Trophoblast cell (in vitro differentiated cells and primary cell): ENCODE measurements at regions not wholly inside any gene's neighbourhood (a gene's known extent, or its start where the extent isn't known, plus 50 kb on each side); places are given as distances from the start of the nearest gene placed in this dataset.

Experiments
- DNase-seq, 2 donors: peaks; one replicate each; pipeline ENCODE4 v3.0.0-alpha.2; 2016
- H2AFZ ChIP-seq: 2 replicates; pipeline ENCODE4 v1.6.1; 2013; ENCODE audit warnings: low read length, moderate library complexity, mild to moderate bottlenecking; ENCODE audit not compliant: insufficient read depth, poor library complexity
- H2AK5ac ChIP-seq: 2 replicates; pipeline ENCODE4 v1.6.1; 2013; ENCODE audit warnings: mild to moderate bottlenecking, low read length
- H2BK120ac ChIP-seq: 2 replicates; pipeline ENCODE4 v1.6.1; 2013; ENCODE audit warnings: low read length, mild to moderate bottlenecking, moderate library complexity; ENCODE audit not compliant: insufficient read depth, poor library complexity
- H2BK12ac ChIP-seq: 2 replicates; pipeline ENCODE4 v1.6.1; 2013; ENCODE audit warnings: mild to moderate bottlenecking, low read length, moderate library complexity
- H2BK5ac ChIP-seq: 2 replicates; pipeline ENCODE4 v1.6.1; 2013; ENCODE audit warnings: low read length, low read depth, moderate library complexity, mild to moderate bottlenecking; ENCODE audit not compliant: poor library complexity
- H3K14ac ChIP-seq: 2 replicates; pipeline ENCODE4 v1.6.1; 2013; ENCODE audit warnings: mild to moderate bottlenecking, low read length
- H3K18ac ChIP-seq: 2 replicates; pipeline ENCODE4 v1.6.1; 2013; ENCODE audit warnings: mild to moderate bottlenecking, low read length
- H3K23ac ChIP-seq: 2 replicates; pipeline ENCODE4 v1.6.1; 2013; ENCODE audit warnings: low read length
- H3K27ac ChIP-seq: 2 replicates; pipeline ENCODE4 v1.5.1; 2013; ENCODE audit warnings: low read depth, mild to moderate bottlenecking, inconsistent platforms, low read length, moderate library complexity
- H3K27me3 ChIP-seq: 2 replicates; pipeline ENCODE4 v1.6.1; 2013; ENCODE audit warnings: inconsistent platforms, mild to moderate bottlenecking, low read length, moderate library complexity; ENCODE audit not compliant: insufficient read depth
- H3K36me3 ChIP-seq, 2 experiments: 1 replicate in 1 of 2; 2 replicates in 1 of 2; pipeline ENCODE4 v1.6.1; 2013; ENCODE audit warnings: low read length in 2 of 2, mild to moderate bottlenecking in 2 of 2, moderate library complexity in 1 of 2; ENCODE audit not compliant: insufficient read depth in 2 of 2, control insufficient read depth in 1 of 2
- H3K4ac ChIP-seq: 2 replicates; pipeline ENCODE4 v1.6.1; 2013; ENCODE audit warnings: low read depth, mild to moderate bottlenecking, low read length, moderate library complexity
- H3K4me1 ChIP-seq, 2 experiments: 1 replicate in 1 of 2; 2 replicates in 1 of 2; pipeline ENCODE4 v1.6.1; 2013; ENCODE audit warnings: low read length in 2 of 2, mild to moderate bottlenecking in 2 of 2, moderate library complexity in 1 of 2; ENCODE audit not compliant: insufficient read depth in 2 of 2, control insufficient read depth in 1 of 2
- H3K4me2 ChIP-seq: 2 replicates; pipeline ENCODE4 v1.6.1; 2013; ENCODE audit warnings: inconsistent platforms, mild to moderate bottlenecking, low read length, moderate library complexity
- H3K4me3 ChIP-seq: 2 replicates; pipeline ENCODE4 v1.5.1; 2013; ENCODE audit warnings: mild to moderate bottlenecking, low read depth, low read length, inconsistent platforms
- H3K79me1 ChIP-seq: one replicate; pipeline ENCODE4 v1.6.1; 2013; ENCODE audit warnings: low read length
- H3K79me2 ChIP-seq: 2 replicates; pipeline ENCODE4 v1.6.1; 2013; ENCODE audit warnings: low read length, mild to moderate bottlenecking; ENCODE audit not compliant: control insufficient read depth, insufficient read depth, poor library complexity
- H3K9ac ChIP-seq: 2 replicates; pipeline ENCODE4 v1.6.1; 2013; ENCODE audit warnings: mild to moderate bottlenecking, low read length
- H3K9me3 ChIP-seq: 2 replicates; pipeline ENCODE4 v1.6.1; 2013; ENCODE audit warnings: low read depth, mild to moderate bottlenecking, control low read depth, inconsistent platforms, low read length; ENCODE audit not compliant: insufficient read depth
- H4K12ac ChIP-seq: 2 replicates; pipeline ENCODE4 v1.6.1; 2013; ENCODE audit warnings: low read depth, mild to moderate bottlenecking, low read length, moderate library complexity
- H4K8ac ChIP-seq: 2 replicates; pipeline ENCODE4 v1.6.1; 2013; ENCODE audit warnings: low read depth, mild to moderate bottlenecking, low read length, moderate library complexity
- H4K91ac ChIP-seq: one replicate; pipeline ENCODE4 v1.6.1; 2013; ENCODE audit warnings: low read depth, mild to moderate bottlenecking, low read length, moderate library complexity
- WGBS: extraction: QIAGEN DNeasy Blood & Tissue Kit; methylation state at CpG from one replicate; pipeline ENCODE4 v1.1.7; 2013; ENCODE audit warnings: missing lambda C conversion rate; ENCODE audit not compliant: insufficient read length, insufficient coverage; ENCODE audit errors: extremely low coverage; 5-methylcytosine and 5-hydroxymethylcytosine counted together

- H3K27ac ChIP-seq: no peak overlapping the region
- no peak overlapping the region for H3K18ac ChIP-seq
- H2AK5ac ChIP-seq: no peak overlapping the region
- H3K4ac ChIP-seq: no peak overlapping the region
- no peak overlapping the region for H2BK12ac ChIP-seq
- no peak overlapping the region for H2BK5ac ChIP-seq
- no peak overlapping the region for H3K23ac ChIP-seq
- no peak overlapping the region for H3K4me2 ChIP-seq
- no peaks in the 10 kb centered on the region for H3K9me3 ChIP-seq
- no peaks in the 10 kb centered on the region for H3K4me1 ChIP-seq
- no peaks in the 10 kb centered on the region for H3K79me2 ChIP-seq
- no peak overlapping the region for H3K4me3 ChIP-seq
- H3K27me3 ChIP-seq: no peaks in the 10 kb centered on the region
- no peak for DNase-seq
- no peak overlapping the region for H3K9ac ChIP-seq
- no peak overlapping the region for H3K14ac ChIP-seq
- H4K8ac ChIP-seq: no peak overlapping the region
- no peak overlapping the region for H2AFZ ChIP-seq
- H4K91ac ChIP-seq: no peak overlapping the region
- no peak overlapping the region for H2BK120ac ChIP-seq
- H3K36me3 ChIP-seq: no peaks in the 10 kb centered on the region
- WGBS: no CpG with 5 or more reads among the region's 4 CpGs
- no peaks in the 10 kb centered on the region for H3K79me1 ChIP-seq
- no peak overlapping the region for H4K12ac ChIP-seq
Observed at GRCh38 chr15:35867356-35867755, 321.4 kb upstream of the DPH6 start.

DNA sequence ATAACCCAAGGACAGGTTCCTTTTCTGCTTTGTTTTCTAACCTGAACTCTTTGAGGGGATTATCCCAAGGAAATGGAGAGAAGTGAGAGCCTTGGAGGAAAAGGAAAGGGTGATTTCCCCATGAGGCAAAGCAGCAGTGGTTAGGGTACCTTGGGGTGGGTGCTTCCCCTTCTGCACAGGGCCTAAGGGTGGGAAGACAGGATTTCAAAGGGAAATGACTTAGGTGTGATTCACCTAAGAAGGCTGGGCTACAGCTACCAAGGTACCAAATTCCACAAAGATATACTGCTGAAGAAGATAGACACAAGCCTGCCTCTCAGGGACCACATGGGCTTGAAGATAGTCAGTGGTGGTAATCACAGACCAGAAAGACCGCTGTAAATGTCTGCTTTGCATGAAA, 325.3 kb upstream of the DPH6 start:
- H2AFZ ChIP-seq: no peak overlapping the region
- no peak overlapping the region for H2BK5ac ChIP-seq
- no peak overlapping the region for H3K23ac ChIP-seq
- H2BK120ac ChIP-seq: no peak overlapping the region
- no peaks in the 10 kb centered on the region for H3K36me3 ChIP-seq
- H3K4ac ChIP-seq: no peak overlapping the region
- no peak overlapping the region for H3K14ac ChIP-seq
- H3K27me3 ChIP-seq: no peaks in the 10 kb centered on the region
- no peak overlapping the region for H3K18ac ChIP-seq
- H3K4me2 ChIP-seq: no peak overlapping the region
- no CpG with 5 or more reads among the region's 1 CpG for whole genome bisulfite sequencing
- H3K79me2 ChIP-seq: no peaks in the 10 kb centered on the region
- DNase-seq: no peak
- H3K4me3 ChIP-seq: no peak overlapping the region
- no peak overlapping the region for H3K9ac ChIP-seq
- H3K9me3 ChIP-seq: no peaks in the 10 kb centered on the region
- H4K91ac ChIP-seq: no peak overlapping the region
- no peak overlapping the region for H2AK5ac ChIP-seq
- H2BK12ac ChIP-seq: no peak overlapping the region
- no peak overlapping the region for H4K12ac ChIP-seq
- H4K8ac ChIP-seq: no peak overlapping the region
- no peaks in the 10 kb centered on the region for H3K79me1 ChIP-seq
- H3K4me1 ChIP-seq: no peaks in the 10 kb centered on the region
- H3K27ac ChIP-seq: no peak overlapping the region

GRCh38 chr15:35871812-35872211, 325.8 kb upstream of the DPH6 start:
- Histone ChIP-seq H2AFZ (no peak overlapping the region), H2BK5ac (no peak overlapping the region), H3K4me2 (no peak overlapping the region), H3K36me3 (no peaks in the 10 kb centered on the region), H3K4me1 (no peaks in the 10 kb centered on the region), H2AK5ac (no peak overlapping the region), H3K23ac (no peak overlapping the region), H3K4ac (no peak overlapping the region), H4K8ac (no peak overlapping the region), H2BK120ac (no peak overlapping the region), H4K91ac (no peak overlapping the region), H3K27ac (no peak overlapping the region), H4K12ac (no peak overlapping the region), H3K79me2 (no peaks in the 10 kb centered on the region), H3K14ac (no peak overlapping the region), H3K9ac (no peak overlapping the region), H3K79me1 (no peaks in the 10 kb centered on the region), H2BK12ac (no peak overlapping the region), H3K18ac (no peak overlapping the region), H3K27me3 (no peaks in the 10 kb centered on the region), H3K9me3 (no peaks in the 10 kb centered on the region), H3K4me3 (no peak overlapping the region)
- DNase-seq: no peak
- no CpG with 5 or more reads among the region's 3 CpGs for WGBS

DNA sequence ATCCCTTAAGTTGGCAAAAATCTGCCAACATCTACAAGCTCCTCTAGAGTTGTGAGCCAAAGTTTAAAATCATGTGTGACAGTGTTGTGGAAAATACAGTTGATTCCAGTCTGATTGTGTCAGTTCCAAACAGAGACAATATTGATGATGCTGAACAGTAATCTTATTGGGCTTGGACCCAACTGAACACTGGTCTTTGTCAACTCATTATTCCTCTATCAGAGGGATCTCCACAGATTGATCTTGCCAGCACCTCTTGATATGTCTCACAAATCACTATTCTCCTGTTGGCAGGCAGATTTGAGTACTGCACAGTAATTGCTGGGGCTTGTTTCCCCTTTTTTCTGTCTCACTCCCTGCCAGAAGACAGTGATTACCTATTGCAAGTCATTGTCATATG, 326.6 kb upstream of the DPH6 start:
- Histone ChIP-seq H3K27ac (no peak overlapping the region), H2BK5ac (no peak overlapping the region), H3K4me1 (no peaks in the 10 kb centered on the region), H3K14ac (no peak overlapping the region), H2AFZ (no peak overlapping the region), H3K79me1 (no peaks in the 10 kb centered on the region), H2BK120ac (no peak overlapping the region), H3K23ac (no peak overlapping the region), H3K36me3 (no peaks in the 10 kb centered on the region), H3K4ac (no peak overlapping the region), H2AK5ac (no peak overlapping the region), H3K4me2 (no peak overlapping the region), H3K79me2 (no peaks in the 10 kb centered on the region), H2BK12ac (no peak overlapping the region), H3K27me3 (no peaks in the 10 kb centered on the region), H4K12ac (no peak overlapping the region), H3K4me3 (no peak overlapping the region), H4K91ac (no peak overlapping the region), H3K9ac (no peak overlapping the region), H3K18ac (no peak overlapping the region), H4K8ac (no peak overlapping the region), H3K9me3 (no peaks in the 10 kb centered on the region)
- DNase-seq: no peak
